ENCODE measurements at regions not wholly inside any gene's neighbourhood (a gene's known extent, or its start where the extent isn't known, plus 50 kb on each side); places are given as distances from the start of the nearest gene placed in this dataset.

GRCh38 chr18:78901923-78902794 is 77.5 kb upstream of the SALL3 start:
- no peak for DNase-seq (ENCODE audit: low read depth)

DNA sequence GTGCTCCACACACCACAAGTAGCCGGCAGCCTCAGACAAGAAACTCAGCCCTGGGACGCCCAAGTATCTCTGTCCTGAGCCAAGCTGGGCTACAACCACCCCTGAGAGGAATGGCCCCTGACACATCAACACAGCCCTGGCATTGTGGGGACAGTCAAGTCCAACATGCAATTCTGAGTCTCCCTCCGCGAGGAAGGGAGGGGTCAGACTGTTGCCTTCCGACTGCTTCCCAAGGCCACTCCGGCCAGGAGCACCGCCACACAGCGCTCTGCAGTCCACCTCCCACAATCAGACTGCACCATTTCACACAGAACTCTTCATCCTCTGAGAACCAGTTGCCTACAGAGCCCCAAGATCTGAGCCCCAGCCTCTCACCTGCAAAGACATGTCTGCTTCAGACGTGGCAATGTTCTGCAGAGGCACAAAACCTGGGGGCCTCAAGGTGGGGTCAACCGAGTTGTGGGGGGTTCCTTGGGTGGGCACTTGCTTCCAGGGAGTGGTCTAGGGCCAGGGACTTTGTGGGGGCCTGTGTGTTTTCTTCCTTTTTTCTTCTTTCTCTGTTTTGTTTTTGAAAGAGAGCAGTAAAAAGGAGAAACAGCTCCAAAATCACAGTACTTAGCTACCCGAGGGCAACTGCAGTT is 76.7 kb upstream of the SALL3 start:
- DNase-seq (ENCODE audit: low read depth): no peak

DNA sequence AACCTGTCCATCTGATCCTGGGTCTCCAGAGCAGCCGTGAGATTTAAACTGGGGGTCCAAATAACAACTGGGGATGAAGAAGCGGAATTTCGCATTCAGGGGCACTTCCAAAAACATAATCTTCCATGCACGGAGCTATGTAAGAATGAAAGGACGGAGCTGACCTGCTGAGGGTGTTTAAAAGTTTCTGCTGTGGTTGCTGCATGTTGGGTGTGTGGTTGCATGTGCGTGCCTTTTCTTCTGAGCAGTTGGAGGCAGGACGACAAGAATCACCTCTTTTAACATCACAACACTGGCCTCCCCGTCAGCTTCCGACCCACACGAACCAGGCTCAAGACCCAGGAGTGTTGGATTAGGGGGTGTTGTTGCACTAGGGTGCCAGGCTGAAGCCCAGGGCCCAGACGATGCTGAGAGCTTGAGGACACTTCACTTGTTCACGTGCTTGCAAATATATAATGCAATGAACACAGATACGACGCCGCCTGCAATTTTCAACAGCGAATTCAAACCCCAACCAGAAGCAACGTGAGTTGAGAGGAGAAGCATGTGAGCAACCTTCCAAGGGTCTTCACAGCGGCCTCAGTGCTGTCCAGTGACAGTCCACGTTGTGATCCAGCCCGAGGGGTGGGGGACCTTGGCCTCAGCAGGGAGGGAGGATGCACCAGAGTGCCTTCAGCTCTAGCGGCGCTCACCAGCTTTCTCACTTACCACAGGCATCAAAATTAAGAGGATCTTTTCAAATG is 76.0 kb upstream of the SALL3 start:
- DNase-seq (ENCODE audit: low read depth): no peak

- DNase-seq (ENCODE audit: low read depth): no peak
Observed at GRCh38 chr18:78904179-78904531, 75.5 kb upstream of the SALL3 start.

GRCh38 chr18:78905334-78905733 is 74.3 kb upstream of the SALL3 start:
- no peak for DNase-seq (ENCODE audit: low read depth)

GRCh38 chr18:78906066-78906465 is 73.6 kb upstream of the SALL3 start:
- no peak for DNase-seq (ENCODE audit: low read depth)

DNA sequence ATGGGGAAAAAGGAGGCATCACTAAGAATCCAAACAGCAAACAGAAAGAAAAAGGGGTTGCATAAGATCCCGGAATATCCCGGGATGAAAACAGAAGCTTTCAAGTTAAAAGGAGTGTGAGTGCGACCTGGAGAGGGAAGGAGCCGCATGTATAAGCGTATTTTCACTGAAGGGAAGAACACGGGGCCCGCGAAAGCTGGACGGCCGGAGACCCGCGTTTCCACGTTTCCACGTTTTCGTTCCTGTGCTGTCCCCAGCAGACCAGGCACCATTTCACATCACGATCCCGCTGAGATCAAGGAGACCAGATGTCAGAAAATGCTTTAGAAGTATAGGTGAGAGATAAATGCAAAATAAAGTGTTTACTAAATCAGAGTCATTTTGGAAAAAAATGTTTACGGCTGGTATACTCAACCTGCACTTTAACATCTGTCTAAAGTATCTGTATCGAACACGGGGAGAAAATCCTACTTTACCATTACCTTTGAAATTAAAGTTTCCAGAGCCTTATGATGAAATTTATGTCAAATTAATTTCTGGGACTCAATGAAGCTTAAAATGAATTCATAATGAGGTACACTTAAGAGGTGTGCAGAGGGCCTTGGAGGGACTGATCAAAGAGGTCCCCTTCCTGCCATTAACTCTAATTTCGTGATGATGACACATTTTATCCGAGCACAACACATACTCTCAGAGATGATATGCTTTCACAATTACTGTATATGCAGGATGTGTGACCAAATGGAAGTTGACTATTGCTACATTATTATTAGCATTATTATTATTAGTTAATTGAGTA is 71.0 kb upstream of the SALL3 start:
- no peak for DNase-seq (ENCODE audit: low read depth)

DNA sequence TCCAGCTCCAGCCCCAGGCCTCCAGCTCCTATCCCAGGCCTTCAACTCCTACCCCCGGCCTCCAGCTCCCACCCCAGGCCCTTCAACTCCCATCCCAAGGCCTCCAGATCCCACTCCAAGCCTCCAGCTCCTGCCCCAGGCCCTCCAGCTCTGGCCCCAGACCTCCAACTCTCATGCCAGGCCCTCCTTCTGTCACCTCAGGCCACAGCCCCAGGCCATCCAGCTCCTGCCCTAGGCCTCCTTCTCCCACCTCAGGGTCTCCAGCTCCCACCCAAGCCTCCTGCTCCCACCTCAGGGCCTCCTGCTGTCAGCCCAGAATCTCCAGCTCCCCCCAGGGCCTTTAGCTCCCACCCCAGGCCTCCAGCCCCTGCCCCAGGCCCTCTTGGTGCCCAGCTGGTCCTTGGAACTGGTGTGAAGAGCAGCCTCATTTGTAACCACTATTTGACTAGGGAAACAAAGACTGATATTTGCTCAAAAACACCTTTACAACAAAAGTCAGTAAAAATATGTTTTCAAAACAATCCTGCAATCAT is 67.8 kb upstream of the SALL3 start:
- DNase-seq (ENCODE audit: low read depth): no peak

DNA sequence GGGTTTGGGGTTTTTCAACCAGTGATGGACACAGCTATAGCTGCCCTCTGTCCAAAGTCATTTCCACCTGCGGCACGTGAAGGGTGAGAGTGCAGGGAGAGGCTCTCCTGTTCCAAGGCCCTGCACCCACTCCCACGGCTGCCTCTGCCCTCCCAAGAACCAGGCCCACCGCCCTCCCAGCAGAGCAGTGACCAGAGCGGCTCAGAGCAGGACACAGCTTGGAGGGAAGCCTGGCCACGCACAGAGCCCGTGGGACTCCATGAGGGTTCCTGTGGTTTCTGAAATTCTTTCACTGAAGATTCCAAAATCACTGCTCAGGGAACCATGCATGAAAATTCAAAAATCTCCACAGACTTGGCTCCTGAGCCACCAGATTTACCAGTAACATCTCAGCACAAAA is 67.3 kb upstream of the SALL3 start:
- no peak for DNase-seq (ENCODE audit: low read depth)

- DNase-seq (ENCODE audit: low read depth): no peak
Observed at GRCh38 chr18:78912844-78913243, 66.8 kb upstream of the SALL3 start.

DNA sequence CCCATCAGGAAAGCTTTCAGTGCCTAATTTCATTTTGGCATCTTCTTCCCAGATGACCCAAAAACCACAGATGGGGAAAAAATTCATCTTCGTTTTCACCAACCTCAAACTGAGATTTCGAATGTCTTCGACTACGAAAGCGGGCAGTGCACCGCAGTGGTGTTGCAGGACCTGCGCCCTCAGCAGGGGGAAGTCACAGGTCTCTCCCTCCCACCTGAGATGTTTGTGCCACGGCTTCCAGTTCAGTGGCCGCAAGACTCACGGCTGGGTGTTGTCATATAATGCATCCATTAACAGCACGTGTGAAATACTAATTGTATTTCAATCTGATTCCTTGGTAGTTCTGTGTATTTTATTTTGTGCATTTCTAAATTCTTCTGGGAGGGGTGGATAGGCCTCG is 66.2 kb upstream of the SALL3 start:
- no peak for DNase-seq (ENCODE audit: low read depth)

GRCh38 chr18:78913830-78914231 is 65.8 kb upstream of the SALL3 start:
- DNase-seq (ENCODE audit: low read depth): no peak

GRCh38 chr18:78914249-78914935 is 65.2 kb upstream of the SALL3 start:
- DNase-seq (ENCODE audit: low read depth): no peak

DNA sequence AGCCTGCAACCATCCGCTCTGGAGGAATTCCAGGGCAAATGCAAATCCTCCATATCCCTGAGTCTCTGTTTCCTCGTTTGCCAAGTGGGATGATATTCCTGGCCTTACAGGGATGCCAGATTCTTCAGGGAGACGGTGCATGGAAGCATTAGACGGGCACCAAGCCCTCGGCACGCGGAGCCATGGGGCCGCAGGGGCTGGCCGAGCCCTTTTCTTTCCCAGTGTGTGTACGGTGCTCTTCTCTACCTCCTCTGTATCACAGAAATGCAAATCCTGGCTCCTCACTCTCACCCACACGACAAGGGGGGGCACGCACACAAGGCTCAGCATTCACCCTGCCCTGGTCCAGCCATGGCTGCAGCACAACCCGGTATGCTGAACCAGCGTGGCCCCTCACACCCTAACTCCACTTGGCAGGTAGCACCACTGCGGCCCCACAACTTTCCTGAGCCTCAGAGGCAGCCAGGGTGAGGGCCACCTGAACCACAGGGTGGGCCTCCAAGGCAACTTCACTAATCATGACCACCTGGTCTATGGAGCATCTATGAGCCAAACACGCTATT is 64.1 kb upstream of the SALL3 start:
- DNase-seq (ENCODE audit: low read depth): no peak

GRCh38 chr18:78918707-78919106 is 60.9 kb upstream of the SALL3 start:
- DNase-seq (ENCODE audit: low read depth): no peak

DNA sequence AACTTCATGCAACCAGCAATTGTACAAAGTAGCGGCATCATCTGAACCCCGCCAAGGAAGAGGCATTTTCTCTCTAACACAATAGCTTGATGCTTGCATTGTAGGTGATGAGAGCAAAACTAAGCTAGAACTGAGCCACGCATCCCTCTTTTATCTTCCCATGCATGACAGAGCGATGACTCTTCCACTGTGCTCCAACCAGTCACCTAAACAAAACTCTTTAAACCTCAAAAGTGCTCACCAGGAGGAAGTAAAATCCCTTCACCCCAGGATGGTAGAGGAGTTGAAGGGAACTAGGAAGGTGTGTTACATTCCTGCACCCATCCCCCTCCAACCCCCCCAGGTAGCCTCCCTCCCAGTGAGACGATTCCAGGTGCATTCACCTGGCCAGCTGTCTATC is 59.7 kb upstream of the SALL3 start:
- DNase-seq (ENCODE audit: low read depth): no peak

GRCh38 chr18:78920456-78921138 is 59.0 kb upstream of the SALL3 start:
- no peak for DNase-seq (ENCODE audit: low read depth)

- DNase-seq (ENCODE audit: low read depth): no peak
Observed at GRCh38 chr18:78922856-78923255, 56.8 kb upstream of the SALL3 start.

DNA sequence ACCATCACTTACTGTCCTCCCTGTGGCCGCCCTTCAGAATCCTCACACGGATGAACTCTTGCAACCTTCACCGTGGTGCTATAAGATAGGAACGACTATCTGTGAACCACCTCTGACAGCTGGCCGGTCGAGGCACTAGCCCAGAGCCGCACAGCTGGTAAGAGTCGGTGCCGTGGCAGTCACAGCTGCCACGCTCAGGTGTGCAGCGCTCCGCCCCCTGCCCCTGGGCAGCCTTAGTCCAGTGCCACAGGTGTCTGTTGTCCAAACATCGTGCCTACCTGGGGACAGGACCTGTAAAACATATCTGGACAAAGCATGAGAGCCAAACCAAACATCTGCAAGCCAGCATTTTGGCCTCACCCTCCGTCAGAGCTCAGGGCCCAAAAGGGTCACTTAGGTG is 55.3 kb upstream of the SALL3 start:
- no peak for DNase-seq (ENCODE audit: low read depth)

All from M059J (cell line).